ENCODE measurements at regions not wholly inside any gene's neighbourhood (a gene's known extent, or its start where the extent isn't known, plus 50 kb on each side); places are given as distances from the start of the nearest gene placed in this dataset.

DNA sequence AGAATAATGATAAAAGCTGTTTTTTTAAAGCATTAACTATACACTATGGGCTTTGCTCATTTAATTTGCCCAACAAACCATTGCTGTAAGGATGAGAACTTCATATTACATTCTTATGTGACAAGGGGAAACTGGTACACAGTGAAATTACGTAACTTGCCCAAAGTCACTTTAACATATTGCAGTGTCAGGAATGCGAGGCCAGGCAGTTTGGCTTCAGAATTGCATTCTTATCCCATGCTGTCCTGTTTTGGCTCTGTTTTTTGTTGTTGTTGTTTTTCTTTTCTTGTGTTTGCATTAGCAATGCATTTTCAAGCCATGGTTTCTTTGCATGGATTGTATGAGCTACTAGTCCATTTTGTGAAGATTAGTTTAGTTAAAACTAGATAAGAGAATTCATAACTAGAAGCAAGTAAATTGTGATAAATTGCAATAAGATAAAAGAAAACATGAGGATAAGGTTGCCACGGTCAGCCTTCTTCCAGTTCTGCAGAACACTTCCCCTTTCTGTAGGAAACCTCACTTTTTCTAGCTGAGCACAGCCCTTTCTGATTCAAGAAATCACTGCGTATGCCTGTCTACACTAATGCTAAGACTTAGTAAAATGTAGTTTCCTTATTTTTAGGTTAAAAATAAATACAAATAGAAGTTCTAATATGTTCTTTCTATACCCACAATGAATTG, 221.3 kb upstream of the KCNJ16 start:
- no TSS peak for BruUV-seq (replicated peaks)

More for the DNA sequence above, 221.3 kb upstream of the KCNJ16 start:
- Histone ChIP-seq H3K9me3 (ENCODE audit: low read length) (peaks cover 96% of the 10 kb centered on the region), H3K4me2 (ENCODE audit: low read depth, low read length) (no peak overlapping the region), H3K36me3 (replicated peaks in 1 of 2; ENCODE audit: control insufficient read depth in 1 of 2, insufficient read depth in 2 of 2, low read length in 2 of 2) (no peaks in the 10 kb centered on the region), H3K27me3 (ENCODE audit: control insufficient read depth in 1 of 2, insufficient read depth in 2 of 2, low read length in 2 of 2) (no peaks in the 10 kb centered on the region), H2AFZ (ENCODE audit: low read length) (no peak overlapping the region), H3K27ac (ENCODE audit: extremely low read length, insufficient read depth, low read length) (no peak overlapping the region), H3K4me1 (ENCODE audit: insufficient read depth, low read length) (no peaks in the 10 kb centered on the region), H3K4me3 (replicated peaks in 1 of 3; ENCODE audit: insufficient read depth in 1 of 3, low read depth in 2 of 3, low read length in 3 of 3) (no peak overlapping the region), H3K79me2 (ENCODE audit: insufficient read depth, low read length) (no peaks in the 10 kb centered on the region), H3K9ac (ENCODE audit: insufficient read depth, low read depth, low read length) (no peak overlapping the region), H4K20me1 (ENCODE audit: insufficient read depth, low read length) (no peaks in the 10 kb centered on the region)
- DNase-seq (ENCODE audit: low spot score) (no peak), ATAC-seq (no peak), FAIRE-seq (no peak)
- ChIA-PET POLR2A (no interaction called here), CTCF (ENCODE audit: low intra/inter-chr PET ratio, low total read pairs) (no interaction called here)
- in situ Hi-C loops (cut with HindIII; ENCODE audit: extremely low pct_ligation_motif_present, low pct_unique_long_range_greater_than_20kb) (no loop called here), intact Hi-C loops (cut with micrococcal nuclease; ENCODE audit: unreplicated experiment) (no loop called here)
- WGBS (ENCODE audit: low lambda C conversion rate): 14% methylated on average over 4 of the region's 4 CpGs
- TF ChIP-seq ZNF629 (CRISPR knock-in tag; conservative IDR thresholded peaks at IDR 0.05) (no peak), ZBTB38 (CRISPR knock-in tag; IDR thresholded peaks at IDR 0.05) (no peak), ETV5 (CRISPR knock-in tag; IDR thresholded peaks at IDR 0.05; ENCODE audit: borderline replicate concordance) (no peak), ZNF878 (CRISPR knock-in tag; IDR thresholded peaks at IDR 0.05) (no peak), ZNF709 (CRISPR knock-in tag; IDR thresholded peaks at IDR 0.05) (no peak), ZNF562 (CRISPR knock-in tag; IDR thresholded peaks at IDR 0.05; ENCODE audit: borderline replicate concordance) (no peak)
- TF ChIP-seq, protein P1, sequence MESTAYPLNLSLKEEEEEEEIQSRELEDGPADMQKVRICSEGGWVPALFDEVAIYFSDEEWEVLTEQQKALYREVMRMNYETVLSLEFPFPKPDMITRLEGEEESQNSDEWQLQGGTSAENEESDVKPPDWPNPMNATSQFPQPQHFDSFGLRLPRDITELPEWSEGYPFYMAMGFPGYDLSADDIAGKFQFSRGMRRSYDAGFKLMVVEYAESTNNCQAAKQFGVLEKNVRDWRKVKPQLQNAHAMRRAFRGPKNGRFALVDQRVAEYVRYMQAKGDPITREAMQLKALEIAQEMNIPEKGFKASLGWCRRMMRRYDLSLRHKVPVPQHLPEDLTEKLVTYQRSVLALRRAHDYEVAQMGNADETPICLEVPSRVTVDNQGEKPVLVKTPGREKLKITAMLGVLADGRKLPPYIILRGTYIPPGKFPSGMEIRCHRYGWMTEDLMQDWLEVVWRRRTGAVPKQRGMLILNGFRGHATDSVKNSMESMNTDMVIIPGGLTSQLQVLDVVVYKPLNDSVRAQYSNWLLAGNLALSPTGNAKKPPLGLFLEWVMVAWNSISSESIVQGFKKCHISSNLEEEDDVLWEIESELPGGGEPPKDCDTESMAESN (CRISPR knock-in tag; conservative IDR thresholded peaks at IDR 0.05): no peak
- TF ChIP-seq, protein P2, sequence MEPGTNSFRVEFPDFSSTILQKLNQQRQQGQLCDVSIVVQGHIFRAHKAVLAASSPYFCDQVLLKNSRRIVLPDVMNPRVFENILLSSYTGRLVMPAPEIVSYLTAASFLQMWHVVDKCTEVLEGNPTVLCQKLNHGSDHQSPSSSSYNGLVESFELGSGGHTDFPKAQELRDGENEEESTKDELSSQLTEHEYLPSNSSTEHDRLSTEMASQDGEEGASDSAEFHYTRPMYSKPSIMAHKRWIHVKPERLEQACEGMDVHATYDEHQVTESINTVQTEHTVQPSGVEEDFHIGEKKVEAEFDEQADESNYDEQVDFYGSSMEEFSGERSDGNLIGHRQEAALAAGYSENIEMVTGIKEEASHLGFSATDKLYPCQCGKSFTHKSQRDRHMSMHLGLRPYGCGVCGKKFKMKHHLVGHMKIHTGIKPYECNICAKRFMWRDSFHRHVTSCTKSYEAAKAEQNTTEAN (CRISPR knock-in tag; conservative IDR thresholded peaks at IDR 0.05): no peak

Measured in HepG2 (cell line).